ENCODE measurements at regions not wholly inside any gene's neighbourhood (a gene's known extent, or its start where the extent isn't known, plus 50 kb on each side); places are given as distances from the start of the nearest gene placed in this dataset.

- no peaks in the 10 kb centered on the region for H3K9me3 ChIP-seq
- no peak overlapping the region for H3K4me3 ChIP-seq
- intact Hi-C loops (cut with DNase I), result no loop called here
- DNase-seq (ENCODE audit: extremely low spot score in 2 of 2), result no peak
- no peaks in the 10 kb centered on the region for H3K27me3 ChIP-seq
- H3K4me1 ChIP-seq, result no peaks in the 10 kb centered on the region
- no peaks in the 10 kb centered on the region for H3K36me3 ChIP-seq
- no peak overlapping the region for H3K27ac ChIP-seq
- TF ChIP-seq, protein P1, sequence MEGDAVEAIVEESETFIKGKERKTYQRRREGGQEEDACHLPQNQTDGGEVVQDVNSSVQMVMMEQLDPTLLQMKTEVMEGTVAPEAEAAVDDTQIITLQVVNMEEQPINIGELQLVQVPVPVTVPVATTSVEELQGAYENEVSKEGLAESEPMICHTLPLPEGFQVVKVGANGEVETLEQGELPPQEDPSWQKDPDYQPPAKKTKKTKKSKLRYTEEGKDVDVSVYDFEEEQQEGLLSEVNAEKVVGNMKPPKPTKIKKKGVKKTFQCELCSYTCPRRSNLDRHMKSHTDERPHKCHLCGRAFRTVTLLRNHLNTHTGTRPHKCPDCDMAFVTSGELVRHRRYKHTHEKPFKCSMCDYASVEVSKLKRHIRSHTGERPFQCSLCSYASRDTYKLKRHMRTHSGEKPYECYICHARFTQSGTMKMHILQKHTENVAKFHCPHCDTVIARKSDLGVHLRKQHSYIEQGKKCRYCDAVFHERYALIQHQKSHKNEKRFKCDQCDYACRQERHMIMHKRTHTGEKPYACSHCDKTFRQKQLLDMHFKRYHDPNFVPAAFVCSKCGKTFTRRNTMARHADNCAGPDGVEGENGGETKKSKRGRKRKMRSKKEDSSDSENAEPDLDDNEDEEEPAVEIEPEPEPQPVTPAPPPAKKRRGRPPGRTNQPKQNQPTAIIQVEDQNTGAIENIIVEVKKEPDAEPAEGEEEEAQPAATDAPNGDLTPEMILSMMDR (IDR thresholded peaks at IDR 0.05), result no peak
- TF ChIP-seq POLR2A (IDR thresholded peaks at IDR 0.05), result no peak
- TF ChIP-seq POLR2AphosphoS5 (IDR thresholded peaks at IDR 0.05; ENCODE audit: insufficient read depth in 1 of 2, low read depth in 1 of 2), result no peak
Observed at GRCh38 chr9:20255052-20255451, 367.2 kb downstream of the MLLT3 start.

GRCh38 chr9:20253635-20254034 lies 368.7 kb downstream of the MLLT3 start:
- H3K4me3 ChIP-seq, result no peak overlapping the region
- DNase-seq (ENCODE audit: extremely low spot score in 2 of 2), result no peak
- intact Hi-C loops (cut with DNase I), result no loop called here
- no peaks in the 10 kb centered on the region for H3K36me3 ChIP-seq
- H3K9me3 ChIP-seq, result no peaks in the 10 kb centered on the region
- no peaks in the 10 kb centered on the region for H3K4me1 ChIP-seq
- H3K27me3 ChIP-seq, result no peaks in the 10 kb centered on the region
- H3K27ac ChIP-seq, result no peak overlapping the region
- TF ChIP-seq POLR2AphosphoS5 (IDR thresholded peaks at IDR 0.05; ENCODE audit: insufficient read depth in 1 of 2, low read depth in 1 of 2), result no peak
- TF ChIP-seq POLR2A (IDR thresholded peaks at IDR 0.05), result no peak
- TF ChIP-seq, protein P1 (IDR thresholded peaks at IDR 0.05), result no peak

- Histone ChIP-seq H3K4me1 (no peaks in the 10 kb centered on the region), H3K27ac (no peak overlapping the region), H3K9me3 (no peaks in the 10 kb centered on the region), H3K4me3 (no peak overlapping the region), H3K36me3 (no peaks in the 10 kb centered on the region), H3K27me3 (no peaks in the 10 kb centered on the region)
- no peak for DNase-seq (ENCODE audit: extremely low spot score in 2 of 2)
- intact Hi-C loops (cut with DNase I), result no loop called here
- no peak for TF ChIP-seq POLR2AphosphoS5 (IDR thresholded peaks at IDR 0.05; ENCODE audit: insufficient read depth in 1 of 2, low read depth in 1 of 2)
- no peak for TF ChIP-seq POLR2A (IDR thresholded peaks at IDR 0.05)
- TF ChIP-seq, protein P1 (IDR thresholded peaks at IDR 0.05), result no peak
Observed at GRCh38 chr9:20252778-20253177, 369.5 kb downstream of the MLLT3 start.

DNA sequence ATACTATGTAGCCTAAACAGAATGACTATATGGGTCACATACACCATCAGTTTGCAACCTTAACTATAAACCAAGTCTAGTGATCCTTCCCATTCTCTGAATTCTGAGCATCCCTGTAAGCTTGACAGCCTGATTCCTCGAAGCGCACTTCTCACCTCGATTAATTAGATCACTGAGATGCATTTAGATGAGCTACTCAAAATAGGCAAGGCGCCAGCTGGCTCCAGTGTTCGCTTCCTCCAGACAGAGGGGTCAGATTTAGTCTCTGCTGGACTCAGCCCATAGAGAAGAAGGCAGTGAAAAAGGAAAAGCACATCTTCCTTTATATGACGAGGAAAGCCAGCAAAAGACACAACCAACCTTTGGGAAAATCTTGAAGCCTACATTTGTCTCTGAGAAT lies 371.5 kb downstream of the MLLT3 start:
- intact Hi-C loops (cut with DNase I), result no loop called here

DNA sequence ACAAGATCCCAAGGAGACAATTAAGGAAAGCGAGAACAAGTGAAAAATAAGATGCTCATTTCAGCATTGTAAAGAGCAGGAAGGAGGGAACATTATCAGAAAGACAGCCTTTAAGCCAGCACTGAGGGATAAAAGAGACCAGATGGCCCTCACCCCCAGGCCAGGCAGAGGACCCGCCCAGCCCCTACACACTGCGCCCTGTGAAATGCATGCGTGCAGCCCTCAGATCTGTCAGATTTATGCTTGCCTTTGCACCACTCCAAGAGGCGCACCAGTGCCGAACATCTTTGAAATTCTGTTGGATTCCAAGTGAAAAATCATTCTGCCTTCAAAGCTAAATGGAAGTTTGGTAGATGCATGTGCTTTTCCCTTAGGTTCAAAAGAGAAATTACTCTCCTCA lies 378.0 kb downstream of the MLLT3 start:
- Histone ChIP-seq H3K9me3 (no peaks in the 10 kb centered on the region), H3K27ac (no peak overlapping the region), H3K27me3 (no peaks in the 10 kb centered on the region), H3K4me1 (no peaks in the 10 kb centered on the region), H3K36me3 (no peaks in the 10 kb centered on the region), H3K4me3 (no peak overlapping the region)
- intact Hi-C loops (cut with DNase I), result loop anchor here (5.0 kb wide), 2 partner anchors 157 to 1827 kb away; no protein-coding TSS in a partner anchor
- DNase-seq (ENCODE audit: extremely low spot score in 2 of 2), result no peak
- TF ChIP-seq POLR2A (IDR thresholded peaks at IDR 0.05) (no peak), POLR2AphosphoS5 (IDR thresholded peaks at IDR 0.05; ENCODE audit: insufficient read depth in 1 of 2, low read depth in 1 of 2) (no peak)
- TF ChIP-seq, protein P1 (IDR thresholded peaks at IDR 0.05), result no peak

More for the DNA sequence above, 371.5 kb downstream of the MLLT3 start:
- DNase-seq (ENCODE audit: extremely low spot score in 2 of 2), result no peak
- Histone ChIP-seq H3K27me3 (no peaks in the 10 kb centered on the region), H3K27ac (no peak overlapping the region), H3K4me3 (no peak overlapping the region), H3K36me3 (no peaks in the 10 kb centered on the region), H3K9me3 (no peaks in the 10 kb centered on the region), H3K4me1 (no peaks in the 10 kb centered on the region)
- TF ChIP-seq, protein P1 (IDR thresholded peaks at IDR 0.05), result no peak
- TF ChIP-seq POLR2A (IDR thresholded peaks at IDR 0.05), result no peak
- no peak for TF ChIP-seq POLR2AphosphoS5 (IDR thresholded peaks at IDR 0.05; ENCODE audit: insufficient read depth in 1 of 2, low read depth in 1 of 2)
